Kidney (tissue), 13 donors: ENCODE measurements at regions not wholly inside any gene's neighbourhood (a gene's known extent, or its start where the extent isn't known, plus 50 kb on each side); places are given as distances from the start of the nearest gene placed in this dataset.
A peak's percentile ranks its signal among the peaks of the same experiment; 100 is the strongest.

Experiments used
- DNase-seq, 5 donors: peaks; one replicate each; pipeline ENCODE4 v3.0.0-alpha.2; 2013 to 2020
- FAIRE-seq: peaks from 2 replicates; lab custom pipeline; 2012; peaks lifted over from hg19 to GRCh38; lab: Jason Lieb, UNC
- H3K27ac ChIP-seq, 2 donors: one replicate each; pipeline ENCODE4 v1.7.0; 2013; ENCODE audit warnings: low read depth in 2 of 2, low read length in 2 of 2, inconsistent platforms in 1 of 2
- H3K27me3 ChIP-seq: one replicate; pipeline ENCODE4 v1.7.1; 2013; ENCODE audit warnings: low read length, inconsistent platforms; ENCODE audit not compliant: control insufficient read depth, insufficient read depth
- H3K36me3 ChIP-seq, 3 donors: one replicate each; pipeline versions ENCODE4 v1.7.0 to v1.7.1; 2013; ENCODE audit warnings: low read length in 3 of 3, control low read depth in 1 of 3, inconsistent platforms in 1 of 3; ENCODE audit not compliant: insufficient read depth in 3 of 3, control insufficient read depth in 2 of 3
- H3K4me1 ChIP-seq, 3 donors: one replicate each; pipeline versions ENCODE4 v1.7.0 to v1.7.1; 2013; ENCODE audit warnings: low read length in 3 of 3, inconsistent platforms in 1 of 3, low read depth in 1 of 3; ENCODE audit not compliant: control insufficient read depth in 2 of 3, insufficient read depth in 2 of 3
- H3K4me3 ChIP-seq, 3 donors: one replicate each; pipeline versions ENCODE4 v1.7.0 to v1.8.1; 2013; ENCODE audit warnings: low read length in 3 of 3, control low read depth in 1 of 3, inconsistent platforms in 1 of 3
- H3K9ac ChIP-seq, 3 donors: one replicate each; pipeline versions ENCODE4 v1.7.0 to v1.7.1; 2013; ENCODE audit warnings: low read length in 3 of 3, control low read depth in 1 of 3, inconsistent platforms in 1 of 3
- H3K9me3 ChIP-seq, 3 donors: one replicate each; pipeline versions ENCODE4 v1.7.0 to v1.7.1; 2013; ENCODE audit warnings: low read length in 3 of 3, control low read depth in 1 of 3, inconsistent platforms in 1 of 3; ENCODE audit not compliant: control insufficient read depth in 2 of 3, insufficient read depth in 1 of 3
- intact Hi-C: fragments of 100-400 bp; cut with DNase I; formaldehyde crosslinking; loops from one replicate; pipeline ENCODE4 v1.11.1; 2022
- TF ChIP-seq, protein P1 (sequence below): IDR thresholded peaks from 3 replicates; pipeline ENCODE4 v1.5.1; 2012; ENCODE audit warnings: mild to moderate bottlenecking, moderate library complexity, borderline replicate concordance; ENCODE audit not compliant: insufficient read depth; ENCODE audit errors: extremely low read depth
- donor health status: control.
- donor health status: control.
- donor health status: control.
- donor health status: control.
- donor health status: control.
- donor health status: DM: yes; HTN: yes; CAD: no.
- donor health status: Normal renal cell carcinoma (clear cell type).

- peak; percentile 57 to 92 (median 73) for DNase-seq
- Histone ChIP-seq H3K9ac (no peak overlapping the region), H3K27ac (peak overlapping the region; percentile 47 to 86), H3K4me1 (peaks cover 5 to 14% (median 7%) of the 10 kb centered on the region in 3 donors), H3K27me3 (no peaks in the 10 kb centered on the region), H3K9me3 (no peaks in the 10 kb centered on the region), H3K4me3 (no peak overlapping the region), H3K36me3 (no peaks in the 10 kb centered on the region)
- TF ChIP-seq, protein P1, sequence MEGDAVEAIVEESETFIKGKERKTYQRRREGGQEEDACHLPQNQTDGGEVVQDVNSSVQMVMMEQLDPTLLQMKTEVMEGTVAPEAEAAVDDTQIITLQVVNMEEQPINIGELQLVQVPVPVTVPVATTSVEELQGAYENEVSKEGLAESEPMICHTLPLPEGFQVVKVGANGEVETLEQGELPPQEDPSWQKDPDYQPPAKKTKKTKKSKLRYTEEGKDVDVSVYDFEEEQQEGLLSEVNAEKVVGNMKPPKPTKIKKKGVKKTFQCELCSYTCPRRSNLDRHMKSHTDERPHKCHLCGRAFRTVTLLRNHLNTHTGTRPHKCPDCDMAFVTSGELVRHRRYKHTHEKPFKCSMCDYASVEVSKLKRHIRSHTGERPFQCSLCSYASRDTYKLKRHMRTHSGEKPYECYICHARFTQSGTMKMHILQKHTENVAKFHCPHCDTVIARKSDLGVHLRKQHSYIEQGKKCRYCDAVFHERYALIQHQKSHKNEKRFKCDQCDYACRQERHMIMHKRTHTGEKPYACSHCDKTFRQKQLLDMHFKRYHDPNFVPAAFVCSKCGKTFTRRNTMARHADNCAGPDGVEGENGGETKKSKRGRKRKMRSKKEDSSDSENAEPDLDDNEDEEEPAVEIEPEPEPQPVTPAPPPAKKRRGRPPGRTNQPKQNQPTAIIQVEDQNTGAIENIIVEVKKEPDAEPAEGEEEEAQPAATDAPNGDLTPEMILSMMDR, result no peak
- no peak for FAIRE-seq
- intact Hi-C loops, result no loop called here
These were observed 423.3 kb downstream of the LPIN1 start for GRCh38 chr2:12169721-12170120.

GRCh38 chr2:12170121-12170520 is 423.7 kb downstream of the LPIN1 start:
- DNase-seq (no peak), FAIRE-seq (no peak)
- H3K9ac ChIP-seq, result no peak overlapping the region
- intact Hi-C loops, result no loop called here
- H3K4me3 ChIP-seq, result no peak overlapping the region
- no peaks in the 10 kb centered on the region for H3K36me3 ChIP-seq
- H3K9me3 ChIP-seq, result no peaks in the 10 kb centered on the region
- peak overlapping the region in 1 of 2 donors; percentile 86 for H3K27ac ChIP-seq
- H3K27me3 ChIP-seq, result no peaks in the 10 kb centered on the region
- TF ChIP-seq, protein P1, result no peak
- H3K4me1 ChIP-seq, result peaks cover 5 to 14% (median 7%) of the 10 kb centered on the region in 3 donors

GRCh38 chr2:12173271-12173942 is 427.0 kb downstream of the LPIN1 start:
- Histone ChIP-seq H3K4me1 (peaks cover 9 to 15% (median 14%) of the 10 kb centered on the region in 3 donors), H3K9ac (no peak overlapping the region), H3K36me3 (no peaks in the 10 kb centered on the region), H3K27ac (no peak overlapping the region), H3K9me3 (no peaks in the 10 kb centered on the region), H3K27me3 (no peaks in the 10 kb centered on the region), H3K4me3 (no peak overlapping the region)
- TF ChIP-seq, protein P1, result no peak
- no peak for DNase-seq
- no peak for FAIRE-seq
- intact Hi-C loops, result no loop called here
